GM23338 (cell line): ENCODE measurements at regions not wholly inside any gene's neighbourhood (a gene's known extent, or its start where the extent isn't known, plus 50 kb on each side); places are given as distances from the start of the nearest gene placed in this dataset.

Source experiments
- ATAC-seq: fragments of 200-7000 bp; cut with Tn5 transposase; 3 replicates; pipeline ENCODE4 v1.9.1; 2020
- DNase-seq: peaks from one replicate; pipeline ENCODE4 v3.0.0-alpha.2; 2015; ENCODE audit warnings: low spot score
- H2AFZ ChIP-seq: fragments of 200-600 bp; sonication (generic); 2 replicates; pipeline ENCODE4 v1.8.0; 2016; ENCODE audit warnings: antibody characterized with exemption, mild to moderate bottlenecking, moderate library complexity
- H3F3A ChIP-seq: fragments of 200-600 bp; sonication (generic); replicated peaks from 2 replicates; pipeline ENCODE4 v1.8.0; 2017; ENCODE audit warnings: antibody characterized with exemption, mixed run types, low read depth
- H3K27ac ChIP-seq: fragments of 200-600 bp; sonication (generic); 2 replicates; pipeline ENCODE4 v1.6.1; 2016; ENCODE audit warnings: low read depth
- H3K27me3 ChIP-seq: fragments of 200-600 bp; sonication (generic); 2 replicates; pipeline ENCODE4 v1.8.0; 2016; ENCODE audit warnings: mild to moderate bottlenecking, mixed run types, moderate library complexity; ENCODE audit not compliant: insufficient read depth
- H3K36me3 ChIP-seq: fragments of 200-600 bp; sonication (generic); 2 replicates; pipeline ENCODE4 v1.8.0; 2016; ENCODE audit warnings: mild to moderate bottlenecking; ENCODE audit not compliant: insufficient read depth
- H3K4me1 ChIP-seq: fragments of 200-600 bp; sonication (generic); 2 replicates; pipeline ENCODE4 v1.8.0; 2016; ENCODE audit warnings: mild to moderate bottlenecking, moderate library complexity; ENCODE audit not compliant: insufficient read depth
- H3K4me2 ChIP-seq: fragments of 200-600 bp; sonication (generic); 2 replicates; pipeline ENCODE4 v1.7.1; 2017; ENCODE audit warnings: mixed run types
- H3K4me3 ChIP-seq: fragments of 200-600 bp; sonication (generic); 2 replicates; pipeline ENCODE4 v1.6.1; 2016; ENCODE audit warnings: mixed run types
- H3K79me2 ChIP-seq: fragments of 200-600 bp; sonication (generic); replicated peaks from 2 replicates; pipeline ENCODE4 v1.8.0; 2017; ENCODE audit warnings: mild to moderate bottlenecking; ENCODE audit not compliant: insufficient read depth
- H3K9me2 ChIP-seq: fragments of 200-600 bp; sonication (generic); 2 replicates; pipeline ENCODE4 v1.8.0; 2017; ENCODE audit not compliant: insufficient read depth
- H4K20me1 ChIP-seq: fragments of 200-600 bp; sonication (generic); replicated peaks from 2 replicates; pipeline ENCODE4 v1.8.0; 2017; ENCODE audit warnings: mild to moderate bottlenecking; ENCODE audit not compliant: insufficient read depth
- H3K27ac Mint-ChIP-seq: 2 replicates; pipeline ENCODE4 v1.8.0; 2020; ENCODE audit warnings: inconsistent platforms, mild to moderate bottlenecking, moderate library complexity, mixed read lengths
- H3K27me3 Mint-ChIP-seq: 3 replicates; pipeline ENCODE4 v1.8.0; 2022; ENCODE audit warnings: low read depth, mild to moderate bottlenecking, moderate library complexity, mixed read lengths, inconsistent platforms; ENCODE audit not compliant: insufficient read depth, poor library complexity
- H3K36me3 Mint-ChIP-seq: 3 replicates; pipeline ENCODE4 v1.8.0; 2021; ENCODE audit warnings: low read depth, mild to moderate bottlenecking, inconsistent platforms, moderate library complexity, mixed read lengths
- H3K4me1 Mint-ChIP-seq: 3 replicates; pipeline ENCODE4 v1.8.0; 2020; ENCODE audit warnings: mild to moderate bottlenecking, inconsistent platforms, mixed read lengths
- H3K4me3 Mint-ChIP-seq: 3 replicates; pipeline ENCODE4 v1.8.0; 2021; ENCODE audit warnings: moderate library complexity, mild to moderate bottlenecking, inconsistent platforms, mixed read lengths
- H3K9me3 Mint-ChIP-seq: 3 replicates; pipeline ENCODE4 v1.8.0; 2020; ENCODE audit warnings: moderate library complexity, mild to moderate bottlenecking, inconsistent platforms, mixed read lengths
- CREB1 ChIP-seq: fragments of 250-450 bp; sonication (Bioruptor Pico); IDR thresholded peaks from 2 replicates; pipeline ENCODE4 v1.5.0; 2020; ENCODE audit warnings: low read depth, mild to moderate bottlenecking, moderate library complexity
- EZH2 ChIP-seq: fragments of 200-600 bp; sonication (generic); IDR thresholded peaks from one replicate; pipeline ENCODE4 v1.8.0; 2017; ENCODE audit warnings: antibody characterized with exemption, mild to moderate bottlenecking, low read depth; ENCODE audit not compliant: unreplicated experiment
- EZH2phosphoT487 ChIP-seq: fragments of 200-600 bp; sonication (generic); IDR thresholded peaks from one replicate; pipeline ENCODE4 v1.8.1; 2018; ENCODE audit warnings: antibody characterized with exemption; ENCODE audit not compliant: unreplicated experiment
- JUNB ChIP-seq: IDR thresholded peaks from one replicate; pipeline ENCODE4 v1.6.1; 2016; ENCODE audit warnings: antibody characterized with exemption; ENCODE audit not compliant: unreplicated experiment
- NANOG ChIP-seq: IDR thresholded peaks from 2 replicates; pipeline ENCODE4 v1.6.1; 2016; ENCODE audit warnings: antibody characterized with exemption, borderline replicate concordance
- STAT1 ChIP-seq: IDR thresholded peaks from one replicate; pipeline ENCODE4 v1.6.1; 2016; ENCODE audit warnings: antibody characterized with exemption; ENCODE audit not compliant: unreplicated experiment
- ZNF114 ChIP-seq: fragments of 250-450 bp; sonication (Bioruptor Pico); IDR thresholded peaks from 2 replicates; pipeline ENCODE4 v1.5.0; 2020; ENCODE audit warnings: mild to moderate bottlenecking, moderate library complexity
- ZNF331 ChIP-seq: fragments of 250-450 bp; sonication (Bioruptor Pico); IDR thresholded peaks from 2 replicates; pipeline ENCODE4 v1.5.0; 2020; ENCODE audit warnings: low read depth, mild to moderate bottlenecking, moderate library complexity
- TF ChIP-seq, protein P1 (sequence below): IDR thresholded peaks from one replicate; pipeline ENCODE4 v1.6.1; 2018; ENCODE audit warnings: antibody characterized with exemption; ENCODE audit not compliant: unreplicated experiment
- TF ChIP-seq, protein P2 (sequence below): IDR thresholded peaks from 2 replicates; pipeline ENCODE4 v1.6.1; 2016; ENCODE audit warnings: antibody characterized with exemption
- TF ChIP-seq, protein P3 (sequence below): fragments of 250-450 bp; sonication (Bioruptor Pico); IDR thresholded peaks from 2 replicates; pipeline ENCODE4 v1.5.0; 2020; ENCODE audit warnings: mild to moderate bottlenecking, moderate library complexity

DNA sequence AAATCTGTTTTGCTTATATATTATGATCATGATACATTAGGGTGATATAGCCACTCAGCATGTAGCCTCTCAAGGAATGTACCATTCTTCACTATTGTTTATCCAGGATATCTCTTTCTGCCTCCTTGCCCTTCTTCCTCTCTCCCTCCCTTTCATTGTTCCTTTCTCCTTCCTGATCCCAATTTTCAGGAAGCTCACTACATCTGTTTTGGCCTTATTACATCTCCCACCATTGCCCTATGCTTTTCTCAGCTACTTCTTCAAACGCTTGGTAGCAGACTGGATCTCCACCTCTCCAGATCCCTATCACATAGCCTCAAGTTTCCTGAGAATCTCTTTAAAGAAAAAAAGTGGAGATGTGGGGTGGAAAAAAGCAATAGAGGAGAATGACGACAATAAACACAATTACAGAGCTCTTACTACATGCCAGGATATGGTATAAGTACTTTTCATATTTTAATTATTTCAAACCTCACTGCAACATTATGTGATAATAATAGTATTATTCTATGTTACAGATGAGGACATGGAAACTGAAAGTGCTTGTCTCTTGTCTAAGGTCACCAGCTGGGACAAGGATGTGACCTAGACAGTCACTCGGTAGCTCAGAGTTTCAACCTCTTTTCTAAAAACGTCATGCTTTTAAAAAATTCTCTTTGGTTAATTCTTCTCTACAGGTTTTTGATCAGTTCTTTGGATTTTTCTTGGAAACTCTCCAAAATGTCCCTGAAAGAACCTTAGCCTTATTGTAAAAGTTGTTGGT lies 959.1 kb downstream of the CDH11 start (continued):
- TF ChIP-seq, protein P1, sequence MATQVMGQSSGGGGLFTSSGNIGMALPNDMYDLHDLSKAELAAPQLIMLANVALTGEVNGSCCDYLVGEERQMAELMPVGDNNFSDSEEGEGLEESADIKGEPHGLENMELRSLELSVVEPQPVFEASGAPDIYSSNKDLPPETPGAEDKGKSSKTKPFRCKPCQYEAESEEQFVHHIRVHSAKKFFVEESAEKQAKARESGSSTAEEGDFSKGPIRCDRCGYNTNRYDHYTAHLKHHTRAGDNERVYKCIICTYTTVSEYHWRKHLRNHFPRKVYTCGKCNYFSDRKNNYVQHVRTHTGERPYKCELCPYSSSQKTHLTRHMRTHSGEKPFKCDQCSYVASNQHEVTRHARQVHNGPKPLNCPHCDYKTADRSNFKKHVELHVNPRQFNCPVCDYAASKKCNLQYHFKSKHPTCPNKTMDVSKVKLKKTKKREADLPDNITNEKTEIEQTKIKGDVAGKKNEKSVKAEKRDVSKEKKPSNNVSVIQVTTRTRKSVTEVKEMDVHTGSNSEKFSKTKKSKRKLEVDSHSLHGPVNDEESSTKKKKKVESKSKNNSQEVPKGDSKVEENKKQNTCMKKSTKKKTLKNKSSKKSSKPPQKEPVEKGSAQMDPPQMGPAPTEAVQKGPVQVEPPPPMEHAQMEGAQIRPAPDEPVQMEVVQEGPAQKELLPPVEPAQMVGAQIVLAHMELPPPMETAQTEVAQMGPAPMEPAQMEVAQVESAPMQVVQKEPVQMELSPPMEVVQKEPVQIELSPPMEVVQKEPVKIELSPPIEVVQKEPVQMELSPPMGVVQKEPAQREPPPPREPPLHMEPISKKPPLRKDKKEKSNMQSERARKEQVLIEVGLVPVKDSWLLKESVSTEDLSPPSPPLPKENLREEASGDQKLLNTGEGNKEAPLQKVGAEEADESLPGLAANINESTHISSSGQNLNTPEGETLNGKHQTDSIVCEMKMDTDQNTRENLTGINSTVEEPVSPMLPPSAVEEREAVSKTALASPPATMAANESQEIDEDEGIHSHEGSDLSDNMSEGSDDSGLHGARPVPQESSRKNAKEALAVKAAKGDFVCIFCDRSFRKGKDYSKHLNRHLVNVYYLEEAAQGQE = no peak
- TF ChIP-seq ZNF114 (CRISPR knock-in tag) (no peak), ZNF331 (CRISPR knock-in tag) (no peak), JUNB (no peak), CREB1 (CRISPR knock-in tag) (no peak), STAT1 (no peak), EZH2 (no peak), NANOG (no peak)
- TF ChIP-seq, protein P2, sequence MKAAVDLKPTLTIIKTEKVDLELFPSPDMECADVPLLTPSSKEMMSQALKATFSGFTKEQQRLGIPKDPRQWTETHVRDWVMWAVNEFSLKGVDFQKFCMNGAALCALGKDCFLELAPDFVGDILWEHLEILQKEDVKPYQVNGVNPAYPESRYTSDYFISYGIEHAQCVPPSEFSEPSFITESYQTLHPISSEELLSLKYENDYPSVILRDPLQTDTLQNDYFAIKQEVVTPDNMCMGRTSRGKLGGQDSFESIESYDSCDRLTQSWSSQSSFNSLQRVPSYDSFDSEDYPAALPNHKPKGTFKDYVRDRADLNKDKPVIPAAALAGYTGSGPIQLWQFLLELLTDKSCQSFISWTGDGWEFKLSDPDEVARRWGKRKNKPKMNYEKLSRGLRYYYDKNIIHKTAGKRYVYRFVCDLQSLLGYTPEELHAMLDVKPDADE = no peak

DNA sequence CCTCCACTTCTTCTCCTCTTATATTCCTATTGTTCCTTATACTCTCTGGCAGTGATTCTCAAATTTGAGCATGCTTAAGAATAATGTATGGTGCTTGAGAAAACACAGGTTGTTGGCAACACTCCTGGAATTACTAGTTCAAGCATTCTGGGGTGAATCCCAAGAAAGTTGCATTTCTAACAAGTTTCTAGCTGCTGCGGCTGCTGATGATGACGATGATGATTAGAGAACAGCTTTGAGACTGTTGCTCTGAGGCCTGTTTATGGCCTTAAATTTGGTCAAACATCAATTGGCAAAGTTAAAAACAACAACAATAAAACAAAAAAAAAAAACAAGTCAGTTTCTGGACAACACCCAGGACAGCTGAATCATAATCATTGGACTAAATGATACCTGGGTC lies 961.9 kb downstream of the CDH11 start:
- H3F3A ChIP-seq = no peaks in the 10 kb centered on the region
- H3K27ac Mint-ChIP-seq = no peak overlapping the region
- no peak overlapping the region for H3K4me2 ChIP-seq
- peaks cover 3% of the 10 kb centered on the region; the same call in 1 of the 3 replicates for H3K9me3 Mint-ChIP-seq
- no peaks in the 10 kb centered on the region for H3K36me3 Mint-ChIP-seq
- H4K20me1 ChIP-seq = no peaks in the 10 kb centered on the region
- no peak overlapping the region for H2AFZ ChIP-seq
- H3K9me2 ChIP-seq = peaks cover 4% of the 10 kb centered on the region; the same call in 1 of the 2 replicates
- peaks cover 12% of the 10 kb centered on the region; the same call in 2 of the 3 replicates for H3K4me1 Mint-ChIP-seq
- DNase-seq = no peak
- no peaks in the 10 kb centered on the region for H3K27me3 Mint-ChIP-seq
- no peaks in the 10 kb centered on the region for H3K4me1 ChIP-seq
- H3K27ac ChIP-seq = no peak overlapping the region
- no peaks in the 10 kb centered on the region for H3K36me3 ChIP-seq
- H3K4me3 Mint-ChIP-seq = no peak overlapping the region
- no peak overlapping the region for H3K4me3 ChIP-seq
- no peaks in the 10 kb centered on the region for H3K79me2 ChIP-seq
- no peaks in the 10 kb centered on the region for H3K27me3 ChIP-seq
- no peak for ATAC-seq
- TF ChIP-seq NANOG = no peak
- TF ChIP-seq, protein P3, sequence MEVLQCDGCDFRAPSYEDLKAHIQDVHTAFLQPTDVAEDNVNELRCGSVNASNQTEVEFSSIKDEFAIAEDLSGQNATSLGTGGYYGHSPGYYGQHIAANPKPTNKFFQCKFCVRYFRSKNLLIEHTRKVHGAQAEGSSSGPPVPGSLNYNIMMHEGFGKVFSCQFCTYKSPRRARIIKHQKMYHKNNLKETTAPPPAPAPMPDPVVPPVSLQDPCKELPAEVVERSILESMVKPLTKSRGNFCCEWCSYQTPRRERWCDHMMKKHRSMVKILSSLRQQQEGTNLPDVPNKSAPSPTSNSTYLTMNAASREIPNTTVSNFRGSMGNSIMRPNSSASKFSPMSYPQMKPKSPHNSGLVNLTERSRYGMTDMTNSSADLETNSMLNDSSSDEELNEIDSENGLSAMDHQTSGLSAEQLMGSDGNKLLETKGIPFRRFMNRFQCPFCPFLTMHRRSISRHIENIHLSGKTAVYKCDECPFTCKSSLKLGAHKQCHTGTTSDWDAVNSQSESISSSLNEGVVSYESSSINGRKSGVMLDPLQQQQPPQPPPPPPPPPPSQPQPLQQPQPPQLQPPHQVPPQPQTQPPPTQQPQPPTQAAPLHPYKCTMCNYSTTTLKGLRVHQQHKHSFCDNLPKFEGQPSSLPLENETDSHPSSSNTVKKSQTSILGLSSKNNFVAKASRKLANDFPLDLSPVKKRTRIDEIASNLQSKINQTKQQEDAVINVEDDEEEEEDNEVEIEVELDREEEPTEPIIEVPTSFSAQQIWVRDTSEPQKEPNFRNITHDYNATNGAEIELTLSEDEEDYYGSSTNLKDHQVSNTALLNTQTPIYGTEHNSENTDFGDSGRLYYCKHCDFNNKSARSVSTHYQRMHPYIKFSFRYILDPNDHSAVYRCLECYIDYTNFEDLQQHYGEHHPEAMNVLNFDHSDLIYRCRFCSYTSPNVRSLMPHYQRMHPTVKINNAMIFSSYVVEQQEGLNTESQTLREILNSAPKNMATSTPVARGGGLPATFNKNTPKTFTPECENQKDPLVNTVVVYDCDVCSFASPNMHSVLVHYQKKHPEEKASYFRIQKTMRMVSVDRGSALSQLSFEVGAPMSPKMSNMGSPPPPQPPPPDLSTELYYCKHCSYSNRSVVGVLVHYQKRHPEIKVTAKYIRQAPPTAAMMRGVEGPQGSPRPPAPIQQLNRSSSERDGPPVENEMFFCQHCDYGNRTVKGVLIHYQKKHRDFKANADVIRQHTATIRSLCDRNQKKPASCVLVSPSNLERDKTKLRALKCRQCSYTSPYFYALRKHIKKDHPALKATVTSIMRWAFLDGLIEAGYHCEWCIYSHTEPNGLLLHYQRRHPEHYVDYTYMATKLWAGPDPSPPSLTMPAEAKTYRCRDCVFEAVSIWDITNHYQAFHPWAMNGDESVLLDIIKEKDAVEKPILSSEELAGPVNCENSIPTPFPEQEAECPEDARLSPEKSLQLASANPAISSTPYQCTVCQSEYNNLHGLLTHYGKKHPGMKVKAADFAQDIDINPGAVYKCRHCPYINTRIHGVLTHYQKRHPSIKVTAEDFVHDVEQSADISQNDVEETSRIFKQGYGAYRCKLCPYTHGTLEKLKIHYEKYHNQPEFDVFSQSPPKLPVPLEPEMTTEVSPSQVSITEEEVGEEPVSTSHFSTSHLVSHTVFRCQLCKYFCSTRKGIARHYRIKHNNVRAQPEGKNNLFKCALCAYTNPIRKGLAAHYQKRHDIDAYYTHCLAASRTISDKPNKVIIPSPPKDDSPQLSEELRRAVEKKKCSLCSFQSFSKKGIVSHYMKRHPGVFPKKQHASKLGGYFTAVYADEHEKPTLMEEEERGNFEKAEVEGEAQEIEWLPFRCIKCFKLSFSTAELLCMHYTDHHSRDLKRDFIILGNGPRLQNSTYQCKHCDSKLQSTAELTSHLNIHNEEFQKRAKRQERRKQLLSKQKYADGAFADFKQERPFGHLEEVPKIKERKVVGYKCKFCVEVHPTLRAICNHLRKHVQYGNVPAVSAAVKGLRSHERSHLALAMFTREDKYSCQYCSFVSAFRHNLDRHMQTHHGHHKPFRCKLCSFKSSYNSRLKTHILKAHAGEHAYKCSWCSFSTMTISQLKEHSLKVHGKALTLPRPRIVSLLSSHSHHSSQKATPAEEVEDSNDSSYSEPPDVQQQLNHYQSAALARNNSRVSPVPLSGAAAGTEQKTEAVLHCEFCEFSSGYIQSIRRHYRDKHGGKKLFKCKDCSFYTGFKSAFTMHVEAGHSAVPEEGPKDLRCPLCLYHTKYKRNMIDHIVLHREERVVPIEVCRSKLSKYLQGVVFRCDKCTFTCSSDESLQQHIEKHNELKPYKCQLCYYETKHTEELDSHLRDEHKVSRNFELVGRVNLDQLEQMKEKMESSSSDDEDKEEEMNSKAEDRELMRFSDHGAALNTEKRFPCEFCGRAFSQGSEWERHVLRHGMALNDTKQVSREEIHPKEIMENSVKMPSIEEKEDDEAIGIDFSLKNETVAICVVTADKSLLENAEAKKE (CRISPR knock-in tag) = no peak
- no peak for TF ChIP-seq ZNF114 (CRISPR knock-in tag)
- TF ChIP-seq, protein P2 = no peak
- no peak for TF ChIP-seq EZH2phosphoT487
